ENCODE measurements at regions not wholly inside any gene's neighbourhood (a gene's known extent, or its start where the extent isn't known, plus 50 kb on each side); places are given as distances from the start of the nearest gene placed in this dataset.

- Histone ChIP-seq H3K36me3 (ENCODE audit: insufficient read depth, low read length) (no peaks in the 10 kb centered on the region), H3K27ac (no peak overlapping the region), H3K9me3 (ENCODE audit: low read depth, low read length) (no peaks in the 10 kb centered on the region), H3K9ac (ENCODE audit: insufficient read length) (no peak overlapping the region), H3K4me3 (no peak overlapping the region)
- TF ChIP-seq POLR2AphosphoS5 (IDR thresholded peaks at IDR 0.05; ENCODE audit: borderline replicate concordance, low read depth, low read length) = no peak
- no peak for TF ChIP-seq FOXP2 (optimal IDR thresholded peaks at IDR 0.05; ENCODE audit: control extremely low read depth, extremely low read length, insufficient read depth)
- no peak for TF ChIP-seq EZH2 (IDR thresholded peaks at IDR 0.05)
- DNase-seq (ENCODE audit: low read depth, low spot score) = no peak
Observed at GRCh38 chr5:73395256-73395655, 53.3 kb downstream of the FOXD1 start.

GRCh38 chr5:73394610-73395009 is 54.0 kb downstream of the FOXD1 start:
- no peak overlapping the region for H3K9ac ChIP-seq (ENCODE audit: insufficient read length)
- no peak for TF ChIP-seq POLR2AphosphoS5 (IDR thresholded peaks at IDR 0.05; ENCODE audit: borderline replicate concordance, low read depth, low read length)
- no peak for TF ChIP-seq FOXP2 (optimal IDR thresholded peaks at IDR 0.05; ENCODE audit: control extremely low read depth, extremely low read length, insufficient read depth)
- no peaks in the 10 kb centered on the region for H3K36me3 ChIP-seq (ENCODE audit: insufficient read depth, low read length)
- no peak overlapping the region for H3K4me3 ChIP-seq
- H3K9me3 ChIP-seq (ENCODE audit: low read depth, low read length) = no peaks in the 10 kb centered on the region
- DNase-seq (ENCODE audit: low read depth, low spot score) = no peak
- no peak overlapping the region for H3K27ac ChIP-seq

GRCh38 chr5:73393611-73394489 is 54.7 kb downstream of the FOXD1 start:
- no peaks in the 10 kb centered on the region for H3K9me3 ChIP-seq (ENCODE audit: low read depth, low read length)
- H3K9ac ChIP-seq (ENCODE audit: insufficient read length) = no peak overlapping the region
- TF ChIP-seq POLR2AphosphoS5 (IDR thresholded peaks at IDR 0.05; ENCODE audit: borderline replicate concordance, low read depth, low read length) (no peak), FOXP2 (optimal IDR thresholded peaks at IDR 0.05; ENCODE audit: control extremely low read depth, extremely low read length, insufficient read depth) (no peak), EZH2 (IDR thresholded peaks at IDR 0.05) (no peak)
- H3K36me3 ChIP-seq (ENCODE audit: insufficient read depth, low read length) = no peaks in the 10 kb centered on the region
- peak overlapping the region; percentile 19; the same call in 1 of the 2 replicates for H3K27ac ChIP-seq
- H3K4me3 ChIP-seq = peak overlapping the region; percentile 11; the same call in 1 of the 2 replicates
- DNase-seq (ENCODE audit: low read depth, low spot score) = no peak

GRCh38 chr5:73392775-73393174 is 55.8 kb downstream of the FOXD1 start:
- no peak overlapping the region for H3K27ac ChIP-seq
- no peak overlapping the region for H3K9ac ChIP-seq (ENCODE audit: insufficient read length)

GRCh38 chr5:73391441-73391881 is 57.1 kb downstream of the FOXD1 start:
- DNase-seq (ENCODE audit: low read depth, low spot score) = no peak
- TF ChIP-seq EZH2 (IDR thresholded peaks at IDR 0.05) (no peak), POLR2AphosphoS5 (IDR thresholded peaks at IDR 0.05; ENCODE audit: borderline replicate concordance, low read depth, low read length) (no peak), FOXP2 (optimal IDR thresholded peaks at IDR 0.05; ENCODE audit: control extremely low read depth, extremely low read length, insufficient read depth) (no peak)
- Histone ChIP-seq H3K36me3 (ENCODE audit: insufficient read depth, low read length) (no peaks in the 10 kb centered on the region), H3K27ac (no peak overlapping the region), H3K4me3 (no peak overlapping the region), H3K9me3 (ENCODE audit: low read depth, low read length) (no peaks in the 10 kb centered on the region), H3K9ac (ENCODE audit: insufficient read length) (peak overlapping the region; percentile 9)

More at GRCh38 chr5:73392775-73393174, 55.8 kb downstream of the FOXD1 start:
- no peak for DNase-seq (ENCODE audit: low read depth, low spot score)
- no peak for TF ChIP-seq POLR2AphosphoS5 (IDR thresholded peaks at IDR 0.05; ENCODE audit: borderline replicate concordance, low read depth, low read length)
- Histone ChIP-seq H3K4me3 (no peak overlapping the region), H3K36me3 (ENCODE audit: insufficient read depth, low read length) (no peaks in the 10 kb centered on the region), H3K9me3 (ENCODE audit: low read depth, low read length) (no peaks in the 10 kb centered on the region)

GRCh38 chr5:73390972-73391371 is 57.6 kb downstream of the FOXD1 start:
- H3K9ac ChIP-seq (ENCODE audit: insufficient read length) = no peak overlapping the region
- H3K9me3 ChIP-seq (ENCODE audit: low read depth, low read length) = no peaks in the 10 kb centered on the region
- TF ChIP-seq FOXP2 (optimal IDR thresholded peaks at IDR 0.05; ENCODE audit: control extremely low read depth, extremely low read length, insufficient read depth) = no peak
- TF ChIP-seq EZH2 (IDR thresholded peaks at IDR 0.05) = no peak
- TF ChIP-seq POLR2AphosphoS5 (IDR thresholded peaks at IDR 0.05; ENCODE audit: borderline replicate concordance, low read depth, low read length) = no peak
- H3K4me3 ChIP-seq = no peak overlapping the region
- H3K36me3 ChIP-seq (ENCODE audit: insufficient read depth, low read length) = no peaks in the 10 kb centered on the region
- no peak for DNase-seq (ENCODE audit: low read depth, low spot score)
- H3K27ac ChIP-seq = no peak overlapping the region

GRCh38 chr5:73388740-73389139 is 59.8 kb downstream of the FOXD1 start:
- Histone ChIP-seq H3K4me3 (no peak overlapping the region), H3K27ac (no peak overlapping the region), H3K9me3 (ENCODE audit: low read depth, low read length) (peaks cover 6% of the 10 kb centered on the region; the same call in 1 of the 2 replicates), H3K36me3 (ENCODE audit: insufficient read depth, low read length) (no peaks in the 10 kb centered on the region), H3K9ac (ENCODE audit: insufficient read length) (no peak overlapping the region)
- no peak for DNase-seq (ENCODE audit: low read depth, low spot score)
- TF ChIP-seq POLR2AphosphoS5 (IDR thresholded peaks at IDR 0.05; ENCODE audit: borderline replicate concordance, low read depth, low read length) (no peak), EZH2 (IDR thresholded peaks at IDR 0.05) (no peak), FOXP2 (optimal IDR thresholded peaks at IDR 0.05; ENCODE audit: control extremely low read depth, extremely low read length, insufficient read depth) (no peak)

- no peak overlapping the region for H3K27ac ChIP-seq
- H3K4me3 ChIP-seq = no peak overlapping the region
- no peak for TF ChIP-seq POLR2AphosphoS5 (IDR thresholded peaks at IDR 0.05; ENCODE audit: borderline replicate concordance, low read depth, low read length)
- no peak for TF ChIP-seq FOXP2 (optimal IDR thresholded peaks at IDR 0.05; ENCODE audit: control extremely low read depth, extremely low read length, insufficient read depth)
- peaks cover 6% of the 10 kb centered on the region; the same call in 1 of the 2 replicates for H3K9me3 ChIP-seq (ENCODE audit: low read depth, low read length)
- no peak overlapping the region for H3K9ac ChIP-seq (ENCODE audit: insufficient read length)
- no peaks in the 10 kb centered on the region for H3K36me3 ChIP-seq (ENCODE audit: insufficient read depth, low read length)
- DNase-seq (ENCODE audit: low read depth, low spot score) = no peak
Observed at GRCh38 chr5:73388306-73388684, 60.3 kb downstream of the FOXD1 start.
